Pancreas (tissue), 10 donors: ENCODE measurements at regions not wholly inside any gene's neighbourhood (a gene's known extent, or its start where the extent isn't known, plus 50 kb on each side); places are given as distances from the start of the nearest gene placed in this dataset.

Experiments used
- ATAC-seq, 4 donors: fragments of 200-7000 bp; cut with Tn5 transposase; one replicate each; pipeline versions ENCODE4 v1.8.0 to v1.9.1; 2020; ENCODE audit warnings: mild to moderate bottlenecking in 4 of 4, moderate library complexity in 4 of 4
- DNase-seq, 6 donors: peaks; one replicate each; pipeline ENCODE4 v3.0.0-alpha.2; 2020
- FAIRE-seq: peaks from 2 replicates; lab custom pipeline; 2012; peaks lifted over from hg19 to GRCh38; lab: Jason Lieb, UNC
- H3K27ac ChIP-seq, 4 donors: fragments of 200-600 bp; sonication (generic); 1 replicate in 3 of 4; 2 replicates in 1 of 4; pipeline versions ENCODE4 v1.5.0 to v1.8.0; 2020
- H3K27me3 ChIP-seq, 4 donors: fragments of 200-600 bp; one replicate each; pipeline ENCODE4 v1.8.0; 2021
- H3K36me3 ChIP-seq, 3 donors: fragments of 200-600 bp; sonication (generic) in 1 of 3; one replicate each; pipeline versions ENCODE4 v1.5.0 to v1.8.0; 2020 to 2021
- H3K4me1 ChIP-seq, 3 donors: fragments of 200-600 bp; one replicate each; pipeline ENCODE4 v1.8.0; 2021
- H3K4me3 ChIP-seq, 4 donors: fragments of 200-600 bp; sonication (generic) in 2 of 4; one replicate each; pipeline versions ENCODE4 v1.5.0 to v1.8.0; 2020 to 2021
- H3K9me3 ChIP-seq, 4 donors: fragments of 200-600 bp; one replicate each; pipeline ENCODE4 v1.8.0; 2021
- WGBS, 2 donors: extraction: QIAGEN DNeasy Blood & Tissue Kit; methylation state at CpG; one replicate each; pipeline ENCODE4 v1.1.7; 2013; 5-methylcytosine and 5-hydroxymethylcytosine counted together
- intact Hi-C, 3 donors: fragments of 100-400 bp; cut with DNase I; formaldehyde crosslinking; loops; one replicate each; pipeline versions ENCODE4 v1.11.1 to v1.14.2; 2022
- TF ChIP-seq, protein P1 (sequence below), 4 donors: fragments of 200-600 bp; sonication (generic) in 3 of 4; IDR thresholded peaks; one replicate each; pipeline versions ENCODE4 v1.5.0 to v1.8.0; 2021; ENCODE audit warnings: antibody characterized with exemption in 4 of 4
- donor health status: healthy with polysubstance abuse.
- donor health status: DM: no; HTN: no; CAD: no; lungs with moderate emphysema.
- donor health status: DM: no; HTN: no; CAD: no.
- donor health status: control.
- donor health status: control.
- donor health status: Bipolar disorder and iron deficiency.
- donor health status: DM: yes; HTN: yes; CAD: no.
- donor health status: DM: no; HTN: no; CAD: no.
- donor health status: DM: no; HTN: no; CAD: no.
- donor health status: DM: yes; HTN: yes; CAD: no.

DNA sequence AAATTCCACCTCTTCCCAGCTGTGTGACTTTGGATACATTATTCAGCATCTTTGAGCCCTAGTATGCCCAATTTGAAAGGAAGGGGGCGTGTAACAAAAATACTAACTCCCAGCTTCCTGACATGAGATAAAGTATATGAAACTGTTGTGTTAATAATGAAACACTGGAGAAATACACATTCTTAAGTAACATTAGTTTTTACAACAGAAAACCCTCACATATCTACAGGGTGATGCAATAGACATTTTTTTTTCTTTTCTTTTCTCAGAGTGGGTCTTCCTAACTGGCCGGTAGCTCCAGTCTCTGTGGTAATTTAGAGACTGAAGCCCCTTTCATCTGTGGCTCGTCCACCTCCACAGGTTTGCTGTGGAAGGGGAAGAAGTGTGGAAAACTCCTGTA, 79.5 kb downstream of the CD83 start:
- no peak for ATAC-seq
- 70 to 82% methylated on average over 3 of the region's 3 CpGs for WGBS, 2 donors
- H3K9me3 ChIP-seq = no peaks in the 10 kb centered on the region
- no peak for FAIRE-seq
- H3K36me3 ChIP-seq = no peaks in the 10 kb centered on the region
- H3K27me3 ChIP-seq = peaks cover 0 to 5% (median 0%) of the 10 kb centered on the region in 4 donors
- intact Hi-C loops = no loop called here
- no peak overlapping the region for H3K4me3 ChIP-seq
- TF ChIP-seq, protein P1, sequence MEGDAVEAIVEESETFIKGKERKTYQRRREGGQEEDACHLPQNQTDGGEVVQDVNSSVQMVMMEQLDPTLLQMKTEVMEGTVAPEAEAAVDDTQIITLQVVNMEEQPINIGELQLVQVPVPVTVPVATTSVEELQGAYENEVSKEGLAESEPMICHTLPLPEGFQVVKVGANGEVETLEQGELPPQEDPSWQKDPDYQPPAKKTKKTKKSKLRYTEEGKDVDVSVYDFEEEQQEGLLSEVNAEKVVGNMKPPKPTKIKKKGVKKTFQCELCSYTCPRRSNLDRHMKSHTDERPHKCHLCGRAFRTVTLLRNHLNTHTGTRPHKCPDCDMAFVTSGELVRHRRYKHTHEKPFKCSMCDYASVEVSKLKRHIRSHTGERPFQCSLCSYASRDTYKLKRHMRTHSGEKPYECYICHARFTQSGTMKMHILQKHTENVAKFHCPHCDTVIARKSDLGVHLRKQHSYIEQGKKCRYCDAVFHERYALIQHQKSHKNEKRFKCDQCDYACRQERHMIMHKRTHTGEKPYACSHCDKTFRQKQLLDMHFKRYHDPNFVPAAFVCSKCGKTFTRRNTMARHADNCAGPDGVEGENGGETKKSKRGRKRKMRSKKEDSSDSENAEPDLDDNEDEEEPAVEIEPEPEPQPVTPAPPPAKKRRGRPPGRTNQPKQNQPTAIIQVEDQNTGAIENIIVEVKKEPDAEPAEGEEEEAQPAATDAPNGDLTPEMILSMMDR (IDR thresholded peaks at IDR 0.05) = no peak
- DNase-seq = no peak
- H3K27ac ChIP-seq = no peak overlapping the region
- no peaks in the 10 kb centered on the region for H3K4me1 ChIP-seq

DNA sequence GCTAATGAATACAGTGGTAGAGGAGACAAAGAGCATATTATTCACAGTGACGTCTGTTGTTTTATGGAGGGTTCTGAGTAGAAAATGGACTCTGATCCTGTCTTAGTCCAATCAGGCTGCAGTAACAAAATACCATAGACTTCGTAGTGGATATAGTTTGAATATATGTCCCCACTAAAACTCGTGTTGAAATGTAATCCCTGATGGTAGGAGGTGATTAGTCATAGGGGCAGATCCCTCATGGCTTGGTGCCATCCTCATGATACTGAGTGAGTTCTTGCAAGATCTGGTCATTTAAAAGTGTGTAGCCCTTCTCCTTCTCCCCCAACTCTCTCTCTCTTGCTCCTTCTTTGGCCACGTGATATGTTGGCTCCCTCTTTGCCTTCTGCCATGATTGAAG, 82.5 kb downstream of the CD83 start:
- Histone ChIP-seq H3K27me3 (no peaks in the 10 kb centered on the region), H3K4me1 (no peaks in the 10 kb centered on the region), H3K27ac (no peak overlapping the region), H3K36me3 (no peaks in the 10 kb centered on the region), H3K4me3 (no peak overlapping the region), H3K9me3 (no peaks in the 10 kb centered on the region)
- intact Hi-C loops = no loop called here
- TF ChIP-seq, protein P1 (IDR thresholded peaks at IDR 0.05) = no peak
- 72 to 77% methylated on average over 4 of the region's 4 CpGs for WGBS, 2 donors
- FAIRE-seq (no peak), DNase-seq (no peak), ATAC-seq (no peak)

DNA sequence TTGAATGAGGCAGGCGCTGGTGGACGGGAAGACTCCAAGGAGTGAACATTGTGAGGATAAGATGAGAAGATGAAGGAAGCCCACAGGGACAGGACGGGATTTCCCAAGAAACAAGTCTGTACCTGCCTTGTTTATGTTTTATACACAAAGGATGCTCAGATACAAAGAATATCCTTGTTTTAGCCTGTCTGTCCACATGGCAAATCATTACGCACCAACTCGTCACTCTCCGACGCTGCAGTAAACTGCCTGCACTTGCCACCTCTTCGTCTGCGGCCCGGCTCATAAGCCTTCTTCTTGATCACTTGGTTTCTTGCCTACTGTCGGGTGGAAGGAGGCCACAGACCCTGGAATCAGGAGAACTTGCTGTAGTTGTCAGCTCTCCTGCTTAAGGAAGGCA, 85.4 kb downstream of the CD83 start:
- no peak overlapping the region for H3K4me3 ChIP-seq
- DNase-seq = no peak
- no peaks in the 10 kb centered on the region for H3K36me3 ChIP-seq
- no peak overlapping the region for H3K27ac ChIP-seq
- H3K27me3 ChIP-seq = no peaks in the 10 kb centered on the region
- H3K4me1 ChIP-seq = no peaks in the 10 kb centered on the region
- no peaks in the 10 kb centered on the region for H3K9me3 ChIP-seq
- FAIRE-seq = no peak
- 93 to 97% methylated on average over 11 of the region's 11 CpGs for WGBS, 2 donors
- intact Hi-C loops = no loop called here
- no peak for ATAC-seq
- TF ChIP-seq, protein P1 (IDR thresholded peaks at IDR 0.05) = no peak

DNA sequence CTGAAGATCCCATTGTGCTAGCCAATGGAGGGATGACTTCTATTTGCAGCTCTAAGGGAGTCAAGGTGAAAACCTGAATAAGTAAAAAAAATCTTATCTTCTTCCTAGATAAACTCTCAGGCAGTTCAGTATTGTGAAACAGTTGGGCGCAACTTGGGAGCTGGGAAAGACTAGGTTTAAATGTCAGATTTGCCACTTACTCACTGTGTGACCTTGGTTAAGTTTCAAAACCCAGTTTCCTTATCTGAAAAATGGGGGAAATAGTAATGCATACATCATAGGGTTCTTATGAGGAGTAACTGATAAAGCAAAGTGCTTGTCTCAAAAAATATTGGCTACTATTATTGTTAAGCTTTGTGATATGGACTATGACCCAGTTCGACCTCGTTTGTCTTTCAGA, 88.8 kb downstream of the CD83 start:
- no peaks in the 10 kb centered on the region for H3K27me3 ChIP-seq
- H3K36me3 ChIP-seq = no peaks in the 10 kb centered on the region
- ATAC-seq = peak in 1 of 4 donors; percentile 6
- peak in 1 of 6 donors; percentile 20 for DNase-seq
- H3K27ac ChIP-seq = no peak overlapping the region
- H3K4me3 ChIP-seq = no peak overlapping the region
- no peaks in the 10 kb centered on the region for H3K9me3 ChIP-seq
- WGBS, 2 donors = 18 to 20% methylated on average over 3 of the region's 3 CpGs
- H3K4me1 ChIP-seq = no peaks in the 10 kb centered on the region
- TF ChIP-seq, protein P1 (IDR thresholded peaks at IDR 0.05) = no peak
- intact Hi-C loops = no loop called here
- FAIRE-seq = no peak

DNA sequence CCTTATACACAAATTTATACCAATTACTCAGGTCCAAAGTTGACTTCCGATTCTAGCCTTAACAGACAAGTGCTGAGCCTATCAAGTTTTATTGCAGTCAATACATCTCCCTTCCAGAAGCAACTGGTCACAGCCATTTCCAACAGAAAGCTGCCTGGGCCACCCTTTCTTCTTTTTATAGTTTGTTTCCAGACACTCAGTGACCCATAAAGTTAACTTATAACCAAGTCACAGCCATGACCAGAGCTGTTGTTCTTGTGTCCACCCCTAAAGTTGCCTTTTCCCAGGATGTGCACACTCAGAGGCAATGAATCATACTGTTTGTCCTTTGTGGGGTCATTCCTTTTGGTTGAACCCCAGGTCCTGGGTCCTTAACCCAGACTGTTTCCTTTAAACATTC, 89.9 kb downstream of the CD83 start:
- Histone ChIP-seq H3K36me3 (no peaks in the 10 kb centered on the region), H3K27ac (no peak overlapping the region), H3K27me3 (no peaks in the 10 kb centered on the region), H3K9me3 (no peaks in the 10 kb centered on the region), H3K4me3 (no peak overlapping the region), H3K4me1 (peaks cover 0 to 4% (median 0%) of the 10 kb centered on the region in 3 donors)
- TF ChIP-seq, protein P1 (IDR thresholded peaks at IDR 0.05) = no peak
- WGBS, 2 donors = 93 to 97% methylated on average over 1 of the region's 1 CpG
- ATAC-seq (no peak), FAIRE-seq (no peak), DNase-seq (no peak)
- intact Hi-C loops = no loop called here
